PC-9 (cell line): ENCODE measurements at regions not wholly inside any gene's neighbourhood (a gene's known extent, or its start where the extent isn't known, plus 50 kb on each side); places are given as distances from the start of the nearest gene placed in this dataset.

Source experiments
- BruUV-seq: library from RNA; stranded (reverse); fragments of 400-500 nt; replicated peaks from 2 replicates; lab custom pipeline; 2021; lab: Mats Ljungman, UMichigan
- CTCF ChIA-PET: fragments of 300-600 bp; sonication (Branson Sonifier 250); formaldehyde crosslinking; loops from one replicate; lab custom pipeline; 2022; ENCODE audit warnings: antibody characterized with exemption; lab: Charles Lee
- POLR2A ChIA-PET: fragments of 300-600 bp; sonication (Branson Sonifier 250); formaldehyde crosslinking; loops from one replicate; lab custom pipeline; 2022; ENCODE audit warnings: antibody characterized with exemption; ENCODE audit not compliant: unreplicated experiment; lab: Charles Lee
- DNase-seq, 2 experiments: peaks; one replicate each; pipeline versions ENCODE4 v3.0.0 to v3.0.0-alpha.2; 2015 to 2022; ENCODE audit warnings: mixed read lengths in 1 of 2
- H2AFZ ChIP-seq: fragments of 200-600 bp; sonication (generic); 2 replicates; pipeline ENCODE4 v1.8.1; 2017; ENCODE audit warnings: antibody characterized with exemption
- H3F3A ChIP-seq: fragments of 200-600 bp; sonication (generic); 2 replicates; pipeline ENCODE4 v1.8.1; 2017; ENCODE audit warnings: antibody characterized with exemption, mild to moderate bottlenecking, low read depth; ENCODE audit not compliant: insufficient read depth
- H3K27ac ChIP-seq: fragments of 200-600 bp; sonication (generic); 2 replicates; pipeline ENCODE4 v1.6.1; 2016; ENCODE audit warnings: mixed run types
- H3K27me3 ChIP-seq: fragments of 200-600 bp; sonication (generic); 2 replicates; pipeline ENCODE4 v1.6.1; 2016; ENCODE audit warnings: low read depth, mixed run types; ENCODE audit not compliant: insufficient read depth
- H3K36me3 ChIP-seq: fragments of 200-600 bp; sonication (generic); 2 replicates; pipeline ENCODE4 v1.6.1; 2016; ENCODE audit warnings: low read depth, mixed run types
- H3K4me1 ChIP-seq: fragments of 200-600 bp; sonication (generic); replicated peaks from 2 replicates; pipeline ENCODE4 v1.6.1; 2016; ENCODE audit warnings: mixed run types; ENCODE audit not compliant: insufficient read depth
- H3K4me2 ChIP-seq: fragments of 200-600 bp; sonication (generic); 2 replicates; pipeline ENCODE4 v1.6.1; 2017; ENCODE audit warnings: mixed run types
- H3K4me3 ChIP-seq: fragments of 200-600 bp; sonication (generic); 2 replicates; pipeline ENCODE4 v1.6.1; 2016; ENCODE audit warnings: mixed run types
- H3K79me2 ChIP-seq: fragments of 200-600 bp; sonication (generic); 2 replicates; pipeline ENCODE4 v1.6.1; 2017; ENCODE audit warnings: low read depth, mixed run types
- H3K9me2 ChIP-seq: fragments of 200-600 bp; sonication (generic); 2 replicates; pipeline ENCODE4 v1.8.1; 2017; ENCODE audit warnings: mild to moderate bottlenecking; ENCODE audit not compliant: insufficient read depth
- H3K9me3 ChIP-seq: fragments of 200-600 bp; sonication (generic); 2 replicates; pipeline ENCODE4 v1.8.1; 2016; ENCODE audit warnings: low read depth; ENCODE audit not compliant: insufficient read depth
- H4K20me1 ChIP-seq: fragments of 200-600 bp; sonication (generic); 2 replicates; pipeline ENCODE4 v1.8.1; 2017; ENCODE audit not compliant: insufficient read depth
- CTCF ChIP-seq: fragments of 200-600 bp; sonication (generic); conservative IDR thresholded peaks from 2 replicates; pipeline ENCODE4 v1.6.1; 2017; ENCODE audit warnings: mixed run types, antibody characterized with exemption, mild to moderate bottlenecking, moderate library complexity
- EZH2 ChIP-seq: fragments of 200-600 bp; sonication (generic); IDR thresholded peaks from 2 replicates; pipeline ENCODE4 v1.8.0; 2017; ENCODE audit warnings: antibody characterized with exemption, low read depth
- intact Hi-C: fragments of 100-400 bp; cut with micrococcal nuclease; formaldehyde crosslinking; loops from one replicate; pipeline ENCODE4 v1.10.0; 2022; ENCODE audit not compliant: unreplicated experiment

GRCh38 chr3:88267847-88268246, 118.1 kb downstream of the C3orf38 start:
- H3K79me2 ChIP-seq, result no peaks in the 10 kb centered on the region
- POLR2A ChIA-PET, result no interaction called here
- H3K9me2 ChIP-seq, result peaks cover 8% of the 10 kb centered on the region; the same call in 1 of the 2 replicates
- DNase-seq, result no peak
- no peak overlapping the region for H3K4me2 ChIP-seq
- H3K27ac ChIP-seq, result no peak overlapping the region
- H3K4me1 ChIP-seq, result no peaks in the 10 kb centered on the region
- intact Hi-C loops, result no loop called here
- no peaks in the 10 kb centered on the region for H3K36me3 ChIP-seq
- CTCF ChIA-PET, result no interaction called here
- no TSS peak for BruUV-seq
- H2AFZ ChIP-seq, result no peak overlapping the region
- TF ChIP-seq CTCF (no peak), EZH2 (no peak)
- no peaks in the 10 kb centered on the region for H3K9me3 ChIP-seq
- no peaks in the 10 kb centered on the region for H3K27me3 ChIP-seq
- H3F3A ChIP-seq, result no peaks in the 10 kb centered on the region
- no peaks in the 10 kb centered on the region for H4K20me1 ChIP-seq
- no peak overlapping the region for H3K4me3 ChIP-seq

- intact Hi-C loops, result no loop called here
- Histone ChIP-seq H3K9me3 (no peaks in the 10 kb centered on the region), H3K4me2 (no peak overlapping the region), H3K4me1 (no peaks in the 10 kb centered on the region), H3K4me3 (no peak overlapping the region), H3K36me3 (no peaks in the 10 kb centered on the region), H3K9me2 (no peaks in the 10 kb centered on the region; the same call in 1 of the 2 replicates), H4K20me1 (no peaks in the 10 kb centered on the region), H3K27ac (no peak overlapping the region), H3K79me2 (no peaks in the 10 kb centered on the region), H3F3A (no peaks in the 10 kb centered on the region), H2AFZ (no peak overlapping the region), H3K27me3 (no peaks in the 10 kb centered on the region)
- no peak for TF ChIP-seq CTCF
- TF ChIP-seq EZH2, result no peak
- BruUV-seq, result no TSS peak
- DNase-seq, result no peak
- POLR2A ChIA-PET, result no interaction called here
- CTCF ChIA-PET, result no interaction called here
Observed at GRCh38 chr3:88280326-88280725, 130.6 kb downstream of the C3orf38 start.

GRCh38 chr3:88282528-88283241, 132.9 kb downstream of the C3orf38 start:
- Histone ChIP-seq H3K79me2 (no peaks in the 10 kb centered on the region), H3K27ac (no peak overlapping the region), H3K4me1 (no peaks in the 10 kb centered on the region), H3F3A (no peaks in the 10 kb centered on the region), H3K4me2 (no peak overlapping the region), H3K27me3 (no peaks in the 10 kb centered on the region), H3K4me3 (no peak overlapping the region), H3K36me3 (no peaks in the 10 kb centered on the region), H3K9me3 (no peaks in the 10 kb centered on the region), H4K20me1 (no peaks in the 10 kb centered on the region), H2AFZ (no peak overlapping the region), H3K9me2 (no peaks in the 10 kb centered on the region; the same call in 1 of the 2 replicates)
- DNase-seq, result no peak
- CTCF ChIA-PET, result no interaction called here
- TF ChIP-seq EZH2, result no peak
- no peak for TF ChIP-seq CTCF
- BruUV-seq, result no TSS peak
- POLR2A ChIA-PET, result no interaction called here
- intact Hi-C loops, result no loop called here
